Left colon (tissue), 2 donors: ENCODE measurements at regions not wholly inside any gene's neighbourhood (a gene's known extent, or its start where the extent isn't known, plus 50 kb on each side); places are given as distances from the start of the nearest gene placed in this dataset.
A peak's percentile ranks its signal among the peaks of the same experiment; 100 is the strongest.
"Not testable (repeated sequence)": the region's sequence is repeated elsewhere in the genome, so short reads cannot be mapped to it uniquely, and the experiment has no call there.

Experiments used
- ATAC-seq: fragments of 200-7000 bp; cut with Tn5 transposase; one replicate; pipeline ENCODE4 v1.9.1; 2020; ENCODE audit warnings: mild to moderate bottlenecking, moderate library complexity
- DNase-seq, 2 donors: peaks; one replicate each; pipeline ENCODE4 v3.0.0-alpha.2; 2020
- intact Hi-C, 2 donors: fragments of 100-400 bp; cut with DNase I in 1 of 2; cut with micrococcal nuclease in 1 of 2; formaldehyde crosslinking; loops; one replicate each; pipeline versions ENCODE4 v1.11.2 to v1.14.0; 2022; cut with DNase I, micrococcal nuclease
- donor health status: DM: no; HTN: no; CAD: no.
- donor health status: DM: yes; HTN: yes; CAD: no.

DNA sequence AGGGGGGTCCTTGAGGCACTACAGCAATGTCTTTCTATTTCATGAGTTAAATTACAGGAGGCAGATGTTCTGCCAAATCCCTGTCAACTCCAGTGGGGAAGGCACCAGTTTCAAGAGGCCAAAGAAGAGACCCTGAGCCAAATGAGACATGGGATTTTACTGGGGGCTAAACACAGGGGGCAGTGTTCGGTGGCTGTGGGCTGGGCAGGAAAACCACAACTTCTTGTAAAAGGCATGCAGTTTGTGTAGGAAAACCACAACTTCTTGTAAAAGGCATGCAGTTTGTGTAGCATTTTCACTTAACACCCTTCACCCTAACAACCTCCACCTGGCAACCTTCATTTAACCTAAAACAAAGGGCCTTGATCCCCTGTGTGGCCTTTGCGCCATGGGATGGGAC is 61.0 kb downstream of the POLR2M start:
- no peak for ATAC-seq
- intact Hi-C loops = no loop called here
- no peak for DNase-seq

DNA sequence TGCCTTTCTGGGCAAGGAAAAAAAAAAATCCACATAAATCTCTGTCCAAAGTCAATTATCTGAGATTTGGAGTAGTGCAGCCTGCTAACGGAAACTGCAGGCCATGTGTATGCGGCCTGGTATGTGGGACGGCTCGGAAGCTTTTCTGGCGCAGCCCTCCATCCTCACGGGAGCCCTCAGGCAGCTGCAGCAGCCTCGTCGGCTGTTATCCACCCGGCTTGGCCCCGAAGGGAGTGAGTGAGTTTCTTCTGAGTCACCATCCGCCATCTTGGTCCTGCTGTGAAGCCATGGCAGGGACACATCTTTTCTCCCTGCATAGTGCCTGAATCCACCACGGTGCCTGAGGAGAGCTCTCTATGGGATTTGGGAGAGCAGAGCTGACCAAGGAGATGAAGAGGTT is 62.8 kb downstream of the POLR2M start:
- DNase-seq (no peak), ATAC-seq (no peak)
- intact Hi-C loops = no loop called here

DNA sequence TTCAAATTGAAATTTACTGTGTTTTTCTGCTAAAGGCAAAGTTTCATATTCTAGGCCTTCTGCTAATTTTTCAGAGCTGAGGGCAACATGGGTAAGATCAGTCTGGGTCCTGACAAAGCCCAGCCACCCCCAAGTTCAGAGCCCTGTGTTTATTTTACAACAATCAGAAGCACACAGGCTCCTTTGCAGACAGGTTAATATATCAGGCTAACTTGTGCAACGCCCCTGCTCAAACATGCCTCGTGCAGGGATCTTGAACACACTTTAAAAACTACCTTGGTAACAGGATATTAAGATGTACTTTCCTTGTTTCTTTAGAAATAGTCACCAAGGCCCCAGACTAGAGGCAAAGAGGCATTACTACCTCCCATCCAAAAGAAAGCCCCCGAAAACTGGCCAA is 64.0 kb downstream of the POLR2M start:
- intact Hi-C loops = no loop called here
- DNase-seq = no peak
- no peak for ATAC-seq

DNA sequence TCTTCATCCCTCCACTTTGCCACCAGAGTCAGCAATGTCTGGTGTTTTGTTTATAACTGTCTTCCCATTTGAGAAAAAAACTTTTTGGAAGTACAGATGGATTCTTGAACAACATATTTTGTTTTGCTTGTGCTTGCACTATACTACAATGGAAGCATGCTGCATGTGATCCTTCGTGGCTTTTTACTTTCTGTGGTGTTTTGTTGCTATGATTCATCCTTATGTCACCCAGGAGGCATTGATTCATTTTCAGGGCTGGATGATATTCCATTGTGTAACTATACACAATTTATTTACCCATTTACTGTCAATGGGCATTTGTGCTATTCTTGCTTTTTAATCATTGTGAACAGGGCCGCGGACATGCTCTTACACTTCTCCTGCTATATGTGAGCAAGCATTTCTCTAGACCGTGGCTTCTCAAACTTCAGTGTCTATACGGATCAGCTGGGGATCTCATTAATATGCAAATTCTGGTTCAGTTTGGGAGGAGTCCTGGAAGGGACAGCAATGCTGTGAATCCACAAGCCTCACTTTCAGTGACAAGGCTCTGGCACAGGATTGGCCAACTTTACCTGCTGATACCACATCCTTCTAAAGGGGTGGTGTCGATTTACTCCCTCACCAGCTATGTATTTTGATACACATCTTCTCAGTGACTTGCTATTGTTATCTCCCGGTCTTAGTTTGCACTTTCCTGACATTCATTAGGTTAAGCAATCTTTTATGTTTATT is 65.9 kb downstream of the POLR2M start:
- DNase-seq (no peak), ATAC-seq (no peak)
- intact Hi-C loops = no loop called here

DNA sequence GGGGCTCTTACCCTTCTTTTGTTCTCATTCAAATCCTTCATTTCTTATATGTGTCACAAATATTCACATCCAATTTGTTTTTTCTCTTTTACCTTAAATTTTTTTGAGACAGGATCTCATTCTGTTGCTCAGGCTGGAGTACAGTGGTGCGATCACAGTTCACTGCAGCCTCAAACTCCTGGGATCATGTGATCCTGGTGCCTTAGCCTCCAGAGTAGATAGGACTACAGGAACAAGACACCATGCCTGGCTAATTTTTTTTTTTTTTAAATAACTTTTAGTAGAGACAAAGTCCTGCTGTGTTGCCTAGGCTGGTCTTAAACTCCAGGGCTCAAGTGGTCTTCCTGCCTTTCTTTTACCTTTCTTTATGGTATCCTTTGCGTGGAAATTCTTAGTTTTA is 66.5 kb downstream of the POLR2M start:
- no peak for ATAC-seq

DNA sequence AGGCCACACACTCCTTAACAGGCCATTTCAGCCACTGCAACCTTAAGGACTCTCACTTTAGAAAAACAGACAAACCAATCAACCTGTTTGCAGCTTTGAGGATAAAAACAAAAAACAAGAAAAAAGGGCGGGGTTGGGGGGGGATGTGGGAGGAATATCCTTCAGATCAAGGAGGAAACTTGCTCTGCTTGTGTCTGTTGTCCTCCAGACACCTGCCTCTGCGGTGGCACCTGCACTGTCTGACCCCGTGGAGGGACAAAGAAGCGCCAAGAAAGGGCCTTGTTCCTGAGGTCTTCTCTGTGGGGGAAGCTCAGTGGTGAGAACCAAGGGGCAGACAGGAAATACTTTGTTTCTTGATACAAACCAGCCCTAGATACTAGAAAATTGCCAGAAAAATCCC is 70.5 kb downstream of the POLR2M start:
- intact Hi-C loops = no loop called here
- DNase-seq = no peak
- no peak for ATAC-seq

More for the DNA sequence above, 66.5 kb downstream of the POLR2M start:
- DNase-seq = no peak
- intact Hi-C loops = no loop called here

DNA sequence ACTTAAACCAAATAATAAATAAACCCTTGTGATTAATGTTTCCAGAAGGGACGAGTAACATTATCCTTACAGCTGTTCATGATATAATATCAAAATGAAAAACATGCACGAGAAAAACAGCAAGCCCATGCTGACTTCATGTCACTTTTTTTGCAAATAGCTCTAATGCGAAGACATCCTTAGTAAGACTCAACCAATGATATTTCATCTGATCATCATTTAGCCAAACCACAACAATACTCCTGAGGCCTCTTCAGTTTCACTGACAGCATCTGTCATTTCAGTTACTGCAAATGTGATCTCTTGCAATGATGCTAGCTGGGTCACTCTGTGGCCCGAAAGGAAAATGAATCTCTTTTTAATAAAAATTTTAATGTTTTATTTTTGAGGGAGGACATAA is 74.0 kb downstream of the POLR2M start:
- intact Hi-C loops = no loop called here
- DNase-seq (no peak), ATAC-seq (no peak)

DNA sequence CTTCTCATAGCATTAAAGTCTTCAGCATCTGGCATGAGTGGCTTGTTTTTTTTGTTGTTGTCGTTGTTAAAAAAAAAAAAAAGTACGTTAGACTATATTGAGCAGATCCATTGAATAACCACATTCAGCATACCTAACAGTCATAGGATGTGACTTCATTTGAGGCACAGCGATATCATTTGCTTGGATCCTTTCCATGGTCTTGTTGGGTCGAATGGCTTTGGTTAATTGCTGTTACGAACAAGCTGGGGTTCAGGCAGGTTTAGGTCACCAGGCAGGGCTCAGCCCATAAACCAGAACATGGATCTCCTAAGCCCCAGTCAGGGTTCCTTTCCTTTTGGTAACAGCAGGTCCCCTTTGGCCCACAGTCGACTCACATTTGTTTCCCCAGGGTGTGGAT is 76.2 kb downstream of the POLR2M start:
- intact Hi-C loops = no loop called here
- DNase-seq (no peak), ATAC-seq (no peak)

DNA sequence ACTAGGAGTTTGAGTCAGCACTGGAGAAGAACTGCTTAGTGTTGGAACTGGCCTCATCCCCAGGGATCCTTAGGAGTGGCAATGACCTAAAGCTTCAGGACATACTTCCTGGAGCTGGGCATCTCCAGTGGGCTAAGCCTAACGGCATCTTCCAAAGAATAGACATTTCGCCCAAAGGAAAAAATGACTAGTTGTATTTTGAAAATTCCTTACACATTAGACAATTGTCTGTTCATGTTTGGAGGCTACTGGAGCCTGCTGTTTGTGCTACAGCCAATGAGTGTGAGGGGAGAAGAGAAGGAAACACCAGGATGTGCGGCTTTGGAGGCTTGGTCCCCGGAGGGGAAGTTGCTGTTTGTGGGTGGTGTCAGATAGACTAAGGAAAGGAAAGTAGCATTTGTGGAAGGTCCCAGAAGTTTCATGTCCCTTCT is 77.6 kb downstream of the POLR2M start:
- DNase-seq (no peak), ATAC-seq (no peak)
- intact Hi-C loops = no loop called here

DNA sequence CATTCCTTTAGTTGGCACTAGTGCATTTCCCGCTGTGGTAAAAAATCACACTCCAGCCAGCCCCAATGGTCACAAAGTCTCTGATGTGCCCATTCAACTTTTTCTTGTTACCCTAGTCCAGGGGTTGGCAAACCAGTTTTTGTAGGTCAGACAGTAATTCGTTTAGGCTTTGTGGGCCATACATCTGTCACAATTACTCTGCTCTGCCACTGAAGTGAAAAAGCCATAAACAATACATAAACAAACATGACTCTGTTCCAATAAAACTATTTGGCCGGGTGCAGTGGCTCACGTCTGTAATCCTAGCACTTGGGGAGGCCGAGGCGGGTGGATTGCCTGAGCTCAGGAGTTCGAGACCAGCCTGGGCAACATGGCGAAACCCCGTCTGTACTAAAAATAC is 78.5 kb downstream of the POLR2M start:
- no peak for DNase-seq
- ATAC-seq = peak; percentile 46
- intact Hi-C loops = no loop called here

DNA sequence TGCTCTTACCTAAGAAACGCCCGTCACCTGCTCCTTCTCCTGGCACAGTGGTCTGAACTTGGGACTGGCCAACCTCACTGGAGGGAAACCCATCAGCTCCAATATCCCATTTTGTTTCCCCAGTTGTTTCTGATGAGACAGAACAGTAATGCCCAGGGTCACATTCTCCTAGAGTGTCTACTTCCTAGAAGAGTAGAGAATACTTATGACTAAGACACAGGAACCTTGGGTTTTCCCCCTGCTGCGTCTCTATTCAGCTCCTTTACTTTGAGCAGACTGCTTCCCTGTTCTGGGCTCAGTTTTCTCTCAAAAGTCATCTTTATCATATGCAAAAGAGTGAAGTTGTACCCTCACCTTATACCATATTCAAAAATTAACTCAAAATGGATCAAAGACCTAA is 79.4 kb downstream of the POLR2M start:
- ATAC-seq = no peak
- intact Hi-C loops = no loop called here

DNA sequence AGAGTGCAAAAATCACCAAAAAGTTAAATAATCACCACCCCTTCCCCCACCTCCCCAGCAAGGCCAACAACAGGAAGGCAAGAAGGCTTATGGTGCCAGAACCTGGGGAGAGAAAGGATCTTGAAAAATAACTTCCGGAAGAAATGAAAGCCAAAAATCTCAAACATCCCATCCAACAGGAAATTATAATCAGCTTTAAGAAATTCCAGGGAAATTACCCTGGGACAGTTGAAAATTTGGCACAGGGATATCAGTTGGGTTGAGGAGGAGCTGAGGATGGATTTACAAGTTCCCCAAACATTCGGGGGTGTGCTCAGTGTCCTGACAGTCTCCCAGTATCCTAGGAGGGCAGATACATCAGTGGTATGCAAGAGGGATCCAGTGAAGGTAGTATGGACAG is 82.7 kb downstream of the POLR2M start:
- no peak for DNase-seq
- ATAC-seq = no peak
- intact Hi-C loops = no loop called here

More for the DNA sequence above, 79.4 kb downstream of the POLR2M start:
- DNase-seq = no peak

DNA sequence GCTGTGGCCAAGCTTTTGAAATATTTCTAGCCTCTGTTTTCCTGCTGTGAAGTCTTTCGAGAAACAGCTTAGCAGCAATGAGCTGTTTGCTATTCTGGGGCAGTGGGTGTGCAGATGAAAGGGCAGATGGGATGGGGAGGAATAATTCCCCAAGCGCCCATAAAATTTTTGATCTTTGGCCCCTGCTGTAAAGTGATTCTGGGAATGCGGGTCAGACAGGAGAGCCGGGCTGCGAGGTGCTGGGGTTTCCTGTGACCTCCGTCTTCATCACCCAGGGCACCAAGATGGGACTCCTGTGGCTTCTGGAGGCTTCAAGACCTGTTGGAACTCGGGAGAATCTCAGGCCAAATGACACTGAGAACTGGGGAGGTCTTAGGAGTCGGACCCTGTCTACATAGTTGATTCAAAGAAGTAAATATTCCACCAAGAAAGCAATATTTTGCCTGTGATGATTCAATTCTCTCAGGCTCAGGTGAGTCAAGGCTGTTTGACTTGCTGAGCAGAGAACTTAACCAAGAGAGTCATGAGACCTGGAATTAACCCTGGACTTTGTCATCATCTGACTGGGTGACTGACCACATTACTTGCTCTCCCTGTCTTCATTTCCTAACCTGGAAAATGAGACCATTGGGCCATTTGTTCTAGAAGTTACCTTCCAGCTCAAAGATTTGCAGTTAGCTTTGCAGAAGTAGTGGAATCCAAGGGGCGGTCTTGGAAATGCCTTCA is 86.4 kb downstream of the POLR2M start:
- DNase-seq = peak in 1 of 2 donors; percentile 43
- ATAC-seq = peak; percentile 94
- intact Hi-C loops = no loop called here

DNA sequence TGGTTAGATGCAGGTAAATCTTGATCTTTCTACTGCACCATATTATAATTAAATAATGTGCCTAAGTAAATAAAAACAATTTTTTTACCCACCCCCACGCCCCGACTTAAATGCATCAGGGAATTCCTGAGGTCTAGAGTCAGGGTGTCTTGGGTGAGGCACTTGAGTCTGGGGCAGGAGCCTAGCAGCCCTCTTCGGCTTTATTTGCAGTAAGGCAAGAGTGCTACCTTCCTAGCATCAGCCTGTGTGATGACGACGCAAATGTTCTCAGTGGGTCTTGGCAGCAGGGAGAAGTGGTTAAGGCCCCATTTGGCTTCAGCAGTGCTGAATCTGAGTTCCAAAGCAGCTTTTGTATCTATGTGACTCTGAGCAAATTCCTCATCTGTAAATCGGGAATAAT is 88.7 kb downstream of the POLR2M start:
- ATAC-seq = no peak
- intact Hi-C loops = no loop called here
- DNase-seq = no peak

DNA sequence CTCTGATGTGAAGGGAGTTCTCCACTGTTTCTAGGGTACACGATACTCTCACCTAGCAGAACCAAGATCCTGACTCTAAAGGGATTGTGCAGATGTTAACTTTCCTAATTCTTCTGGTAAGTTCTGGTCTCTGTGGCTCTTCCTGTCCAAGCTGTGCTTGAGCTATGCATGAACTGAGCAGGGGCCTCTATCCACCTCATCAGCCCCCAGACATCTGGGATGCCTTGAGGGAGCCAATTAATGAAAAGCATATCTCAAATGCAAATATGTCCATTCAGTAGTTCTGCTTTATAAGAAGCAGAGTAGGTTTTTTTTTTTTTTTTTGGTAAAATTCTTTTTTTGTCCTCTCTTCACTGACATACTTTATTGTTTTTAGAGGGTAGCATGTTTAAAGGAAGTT is 89.6 kb downstream of the POLR2M start:
- intact Hi-C loops = no loop called here
- no peak for DNase-seq
- ATAC-seq = no peak

DNA sequence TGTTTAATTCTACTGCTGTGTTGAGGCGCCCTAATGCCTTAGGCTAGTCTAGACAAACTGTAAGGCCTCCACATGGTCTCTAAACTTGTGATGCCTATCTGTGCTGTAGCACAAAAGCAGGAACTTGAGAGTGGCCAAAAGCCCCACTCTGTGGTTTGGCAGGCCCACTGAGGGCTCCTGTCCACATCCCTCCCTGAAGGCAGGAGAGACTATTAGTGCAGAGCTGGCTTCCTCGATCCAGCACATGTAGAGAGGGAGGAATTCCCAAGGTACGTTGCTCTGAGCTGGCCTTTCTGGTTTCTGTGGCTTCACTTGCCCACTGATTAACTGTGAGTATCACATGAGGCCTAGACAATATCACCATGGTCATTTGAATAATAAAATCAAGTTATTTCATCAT is 90.6 kb downstream of the POLR2M start:
- no peak for DNase-seq
- intact Hi-C loops = no loop called here
- no peak for ATAC-seq

DNA sequence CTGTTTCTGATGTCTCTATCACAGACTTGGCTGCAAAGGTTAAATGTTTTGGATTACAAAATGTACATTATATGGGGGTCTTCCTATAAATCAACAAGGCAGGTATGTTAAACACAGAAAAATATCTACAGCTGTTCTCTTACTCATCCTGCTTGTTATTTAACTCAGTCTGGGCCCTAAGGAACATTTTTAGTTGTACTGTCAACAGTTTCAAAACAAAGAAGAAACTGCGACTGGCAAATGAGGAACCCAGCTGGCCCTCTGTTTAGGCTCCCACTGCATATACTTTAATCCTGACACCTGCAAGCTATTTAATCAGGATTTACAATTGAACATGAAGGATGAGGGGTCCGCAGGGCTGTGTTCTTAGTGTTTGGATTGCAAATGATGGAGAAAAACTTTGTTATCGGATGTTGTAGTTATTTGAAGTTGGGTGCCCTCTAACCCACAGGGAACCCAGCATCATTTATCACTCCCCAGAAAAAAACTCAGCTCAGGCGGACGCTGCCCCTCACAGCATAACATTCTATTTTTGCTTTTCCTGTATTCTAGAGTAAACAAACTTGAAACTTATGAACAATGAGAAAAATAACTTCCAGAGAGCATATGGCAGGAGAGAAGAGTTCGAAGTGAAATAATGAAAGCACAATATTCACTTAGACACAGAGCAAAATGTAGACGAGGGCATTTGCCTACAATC is 91.2 kb downstream of the POLR2M start:
- intact Hi-C loops = no loop called here
- DNase-seq (no peak), ATAC-seq (no peak)

DNA sequence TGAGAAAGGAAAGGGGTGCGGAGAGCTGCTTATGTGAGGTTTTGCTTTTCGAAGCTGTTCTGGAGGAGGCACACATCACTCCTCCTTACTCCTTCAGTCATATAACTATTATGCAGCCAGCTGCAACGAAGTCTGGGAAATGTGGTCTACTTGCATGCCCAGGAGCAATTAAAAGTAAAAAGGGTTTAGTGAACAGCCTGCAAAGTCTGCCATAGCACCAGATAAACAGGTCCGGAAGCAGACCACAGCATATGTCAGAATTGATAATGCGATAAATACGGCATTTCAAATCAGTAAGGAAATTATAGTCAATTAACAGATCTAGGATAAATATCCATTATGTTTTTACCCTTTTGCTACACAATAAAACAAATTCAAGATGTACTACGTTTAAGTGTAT is 99.5 kb downstream of the POLR2M start:
- ATAC-seq = no peak
- no peak for DNase-seq
- intact Hi-C loops = no loop called here

DNA sequence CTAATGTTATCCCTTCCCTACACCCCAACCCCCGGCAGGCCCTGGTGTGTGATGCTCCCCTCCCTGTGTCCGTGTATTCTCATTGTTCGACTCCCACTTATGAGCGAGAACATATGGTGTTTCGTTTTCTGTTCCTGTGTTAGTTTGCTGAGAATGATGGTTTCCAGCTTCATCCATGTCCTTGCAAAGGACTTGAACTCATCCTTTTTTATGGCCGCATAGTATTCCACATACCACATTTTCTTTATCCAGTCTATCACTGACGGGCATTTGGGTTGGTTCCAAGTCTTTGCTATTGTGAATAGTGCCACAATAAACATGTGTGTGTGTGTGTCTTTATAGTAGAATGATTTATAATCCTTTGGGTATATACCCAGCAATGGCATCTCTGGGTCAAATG is 102.8 kb downstream of the POLR2M start:
- ATAC-seq, intact Hi-C loops: not testable (repeated sequence)

DNA sequence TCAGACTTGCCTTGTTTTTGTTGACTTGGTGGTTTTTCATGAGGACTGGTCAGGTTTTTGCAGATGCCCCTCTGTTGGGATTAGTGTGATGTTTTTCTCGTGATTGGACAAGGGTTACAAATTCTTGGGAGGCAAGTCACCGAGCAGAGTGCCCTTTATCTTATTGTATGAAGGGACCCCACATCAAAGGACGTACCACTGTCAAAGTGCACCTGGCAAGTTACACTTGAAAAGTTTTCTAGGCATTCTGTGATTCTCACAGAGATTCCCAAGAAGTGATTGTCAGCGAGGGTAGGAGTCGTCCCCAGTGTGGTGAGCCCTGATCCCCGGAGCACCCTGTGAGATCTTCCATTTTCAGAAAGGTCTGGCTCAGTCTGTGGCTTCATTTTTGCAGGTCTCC is 110.1 kb downstream of the POLR2M start:
- intact Hi-C loops = no loop called here
- no peak for ATAC-seq
- DNase-seq = no peak

More for the DNA sequence above, 102.8 kb downstream of the POLR2M start:
- DNase-seq = not testable (repeated sequence)
